HL-60/S4 (cell line): ENCODE measurements at regions not wholly inside any gene's neighbourhood (a gene's known extent, or its start where the extent isn't known, plus 50 kb on each side); places are given as distances from the start of the nearest gene placed in this dataset.
"Not testable (repeated sequence)": the region's sequence is repeated elsewhere in the genome, so short reads cannot be mapped to it uniquely, and the experiment has no call there.

Source experiments
- in situ Hi-C: fragments of 300-500 bp; cut with MboI; formaldehyde crosslinking; loops from 2 replicates; pipeline ENCODE4 v1.14.3; 2022; ENCODE audit warnings: low sequenced_read_pairs

DNA sequence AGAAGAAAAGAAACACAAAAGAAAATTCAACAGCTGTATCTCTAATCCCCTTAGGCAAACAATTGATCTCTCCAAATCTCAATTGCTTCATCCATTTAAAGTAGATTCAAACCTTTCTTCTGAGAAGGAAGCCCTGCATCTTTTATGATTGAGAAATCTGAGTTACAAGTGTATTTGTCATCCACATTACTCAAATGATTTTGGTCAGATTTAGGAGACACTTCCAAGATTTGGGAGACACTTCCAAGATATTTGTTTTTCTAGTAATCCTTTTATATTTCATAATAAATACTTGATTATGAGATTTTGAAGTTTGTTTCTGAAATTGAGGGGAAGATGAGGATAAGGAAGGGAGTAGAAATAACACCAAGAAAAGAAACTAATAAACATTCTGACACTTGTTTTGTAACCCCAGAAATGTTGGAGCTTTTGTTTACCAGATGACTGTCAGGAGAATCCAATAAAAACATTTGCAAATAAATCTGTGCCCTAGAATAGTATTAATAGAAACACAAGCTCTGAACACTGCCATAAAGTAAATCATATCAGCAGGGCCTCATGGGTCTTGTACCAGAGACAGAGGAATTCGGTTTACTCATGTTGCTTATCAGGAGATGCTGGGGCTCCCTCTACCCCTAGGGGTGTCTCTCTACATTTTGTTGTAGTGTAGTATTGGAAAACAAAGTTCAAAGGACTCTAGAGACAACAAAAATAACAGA is 314.3 kb upstream of the NT5E start:
- in situ Hi-C loops: no loop called here

- in situ Hi-C loops: no loop called here
Observed at GRCh38 chr6:85134172-85134571, 315.7 kb upstream of the NT5E start.

GRCh38 chr6:85132091-85132490 is 317.8 kb upstream of the NT5E start:
- in situ Hi-C loops: no loop called here

DNA sequence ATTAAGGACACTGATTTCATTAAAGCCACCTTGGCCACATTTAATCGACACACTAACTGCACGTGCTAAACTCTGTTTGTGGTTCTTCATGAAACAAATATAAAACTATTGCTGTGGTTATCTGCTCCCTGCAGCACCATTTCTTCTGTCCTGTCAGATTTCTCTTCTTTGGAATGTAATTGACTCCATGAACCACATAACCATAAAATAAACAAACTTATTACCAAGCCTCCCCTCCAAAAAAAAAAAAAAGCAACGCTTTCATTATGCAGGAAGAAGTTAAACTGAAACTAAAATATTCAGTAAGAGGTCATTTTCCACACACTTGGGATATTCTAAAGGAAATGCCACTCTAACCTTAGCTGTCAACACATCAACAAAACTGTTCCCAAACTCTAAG is 319.1 kb upstream of the NT5E start:
- in situ Hi-C loops: no loop called here

DNA sequence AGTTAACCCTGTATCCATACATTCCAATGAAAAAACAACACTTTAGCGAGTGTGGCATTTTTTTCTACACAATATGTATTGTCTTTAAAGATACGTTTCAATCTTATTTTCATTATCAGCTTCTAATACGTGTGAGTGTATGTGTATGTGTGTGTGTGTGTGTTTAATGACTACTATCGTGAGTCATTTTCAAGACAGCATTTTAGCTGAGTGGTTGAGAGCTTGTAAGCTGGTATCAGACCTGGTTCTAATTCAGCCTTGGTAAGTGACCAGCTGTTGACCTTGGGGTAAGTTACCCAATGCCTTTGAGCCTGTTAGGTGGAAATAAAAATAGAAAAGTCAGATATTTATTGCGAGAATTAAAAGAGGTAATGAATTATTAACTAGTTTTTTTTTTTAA is 320.0 kb upstream of the NT5E start:
- in situ Hi-C loops: no loop called here

GRCh38 chr6:85128781-85129180 is 321.1 kb upstream of the NT5E start:
- in situ Hi-C loops: no loop called here

DNA sequence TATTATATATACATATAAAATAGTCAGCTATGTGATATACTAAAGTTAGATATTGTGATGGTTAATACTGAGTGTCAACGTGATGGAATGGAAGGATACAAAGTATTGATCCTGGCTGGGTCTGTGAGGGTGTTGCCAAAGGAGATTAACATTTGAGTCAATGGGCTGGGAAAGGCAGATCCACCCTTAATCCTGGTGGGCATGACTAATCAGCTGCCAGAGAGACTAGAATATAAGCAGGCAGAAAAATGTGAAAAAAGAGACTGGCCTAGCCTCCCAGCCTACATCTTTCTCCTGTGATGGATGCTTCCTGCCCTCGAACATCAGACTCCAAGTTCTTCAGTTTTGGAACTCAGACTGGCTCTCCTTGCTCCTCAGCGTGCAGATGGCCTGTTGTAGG is 321.6 kb upstream of the NT5E start:
- in situ Hi-C loops: not testable (repeated sequence)

DNA sequence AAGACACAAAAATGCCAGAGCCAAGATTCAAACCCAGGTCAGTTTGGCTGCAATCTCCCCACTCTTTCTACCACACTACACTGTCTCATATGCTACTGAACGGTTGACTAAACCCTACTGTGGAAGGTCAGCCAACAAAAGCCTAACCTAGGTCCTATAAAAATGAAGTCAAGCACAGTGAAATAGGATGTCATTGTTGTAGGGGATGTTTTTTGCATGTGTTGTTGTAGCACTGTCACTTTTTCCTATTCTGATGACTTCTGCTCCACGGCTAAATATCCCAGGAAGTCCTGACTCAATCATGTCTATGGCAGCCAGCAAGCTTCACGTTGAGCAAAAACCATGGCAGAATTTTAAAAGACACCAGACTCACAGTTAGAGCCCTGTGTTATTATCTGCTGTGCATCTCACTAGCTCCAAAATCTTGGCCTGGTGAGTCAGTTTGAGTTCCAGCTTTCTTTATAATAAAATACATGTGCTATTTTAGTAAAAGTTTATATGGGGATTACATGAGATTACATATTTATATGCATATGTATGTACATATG is 322.1 kb upstream of the NT5E start:
- in situ Hi-C loops: no loop called here

DNA sequence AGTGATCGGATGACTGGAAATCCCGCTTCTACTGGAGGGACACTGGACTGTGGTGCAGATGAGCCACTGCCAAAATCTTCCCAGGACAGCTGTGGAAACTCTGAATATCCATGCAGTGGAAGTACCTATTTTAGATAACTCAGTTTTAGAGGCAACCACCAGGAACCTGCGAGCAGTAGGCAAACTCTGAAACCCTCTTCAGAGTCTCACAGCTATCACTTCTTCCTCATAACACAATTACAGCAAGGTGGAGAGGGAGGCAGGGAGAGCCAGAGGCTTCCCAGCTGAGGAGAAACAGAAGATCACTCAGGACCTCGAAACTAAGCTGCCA is 322.8 kb upstream of the NT5E start:
- in situ Hi-C loops: no loop called here

GRCh38 chr6:85126485-85127167 is 323.3 kb upstream of the NT5E start:
- in situ Hi-C loops: no loop called here

GRCh38 chr6:85125526-85125925 is 324.4 kb upstream of the NT5E start:
- in situ Hi-C loops: no loop called here

- in situ Hi-C loops: no loop called here
Observed at GRCh38 chr6:85124472-85125354, 325.2 kb upstream of the NT5E start.

GRCh38 chr6:85121158-85121557 is 328.7 kb upstream of the NT5E start:
- in situ Hi-C loops: no loop called here

- in situ Hi-C loops: no loop called here
Observed at GRCh38 chr6:85118652-85119235, 331.1 kb upstream of the NT5E start.

GRCh38 chr6:85118233-85118632 is 331.6 kb upstream of the NT5E start:
- in situ Hi-C loops: no loop called here

DNA sequence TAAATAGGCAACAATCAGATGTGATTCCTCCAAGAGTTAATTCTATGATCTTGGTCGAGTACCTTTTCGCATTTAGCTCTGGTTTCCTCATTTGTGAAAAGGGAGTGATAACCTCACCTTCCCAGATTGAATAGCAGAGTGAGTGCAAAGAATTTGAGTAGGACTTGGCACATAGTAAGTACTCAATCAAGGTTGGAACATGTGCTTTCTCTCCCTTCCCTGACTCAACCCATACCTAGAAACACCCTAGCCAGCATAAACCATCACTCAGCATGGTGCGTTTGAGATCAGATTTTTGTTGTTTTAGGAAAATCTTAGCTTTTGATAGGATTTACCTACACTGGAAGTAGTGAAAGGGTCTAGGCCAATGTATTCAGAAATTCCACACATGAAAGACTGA is 333.4 kb upstream of the NT5E start:
- in situ Hi-C loops: no loop called here

DNA sequence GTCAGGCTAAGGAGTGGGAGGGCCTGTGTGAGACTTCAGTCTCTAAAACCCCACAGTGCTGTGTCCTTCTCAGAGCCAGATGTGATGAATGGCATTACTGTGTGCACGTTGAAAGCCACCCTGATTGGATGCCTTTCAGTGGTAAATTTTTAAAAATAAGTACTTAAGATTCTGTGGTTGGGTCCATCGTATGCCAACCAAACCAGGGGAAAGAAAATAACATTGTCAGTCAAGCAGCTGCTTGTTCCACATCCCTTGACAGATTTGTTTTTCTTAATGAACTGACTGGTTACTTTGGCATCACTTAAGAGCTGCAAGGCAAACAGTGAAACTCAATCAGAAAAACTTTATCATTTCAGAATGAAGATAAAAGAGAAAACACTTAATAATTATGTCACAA is 334.0 kb upstream of the NT5E start:
- in situ Hi-C loops: no loop called here

GRCh38 chr6:85115376-85115775 is 334.5 kb upstream of the NT5E start:
- in situ Hi-C loops: no loop called here

GRCh38 chr6:85114581-85114935 is 335.3 kb upstream of the NT5E start:
- in situ Hi-C loops: no loop called here

- in situ Hi-C loops: no loop called here
Observed at GRCh38 chr6:85113934-85114580, 335.8 kb upstream of the NT5E start.

DNA sequence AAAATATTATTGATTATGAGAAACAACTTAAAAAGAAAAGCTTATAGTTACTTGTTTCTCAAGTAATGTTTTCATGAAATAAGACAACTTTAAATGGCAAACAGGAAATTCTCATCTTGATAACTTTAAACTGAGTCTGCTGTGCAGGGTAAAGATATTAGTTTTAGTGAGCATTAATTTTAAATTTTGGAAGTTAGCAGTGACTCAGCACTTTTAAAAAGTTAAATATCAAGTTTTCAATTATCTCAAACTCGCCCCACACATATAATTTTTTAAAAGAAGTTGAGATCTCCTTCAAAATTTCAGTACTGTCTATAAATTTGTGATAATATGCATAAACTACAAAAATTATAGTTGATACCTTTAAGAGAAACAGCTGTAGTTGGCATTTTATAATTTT is 337.3 kb upstream of the NT5E start:
- in situ Hi-C loops: no loop called here
